Endothelial cell of umbilical vein (primary cell): ENCODE measurements at regions not wholly inside any gene's neighbourhood (a gene's known extent, or its start where the extent isn't known, plus 50 kb on each side); places are given as distances from the start of the nearest gene placed in this dataset.

Experiments
- BruUV-seq: library from RNA; stranded (reverse); fragments of 400-500 nt; replicated peaks from 2 replicates; lab custom pipeline; 2021; lab: Mats Ljungman, UMichigan
- CTCF ChIA-PET: fragments of 300-600, 350-600 bp; sonication (Branson Sonifier 250); formaldehyde crosslinking; loops from one replicate; lab custom pipeline; 2021; ENCODE audit warnings: antibody characterized with exemption, inconsistent platforms; lab: Charles Lee
- POLR2A ChIA-PET: fragments of 300-600, 350-600 bp; sonication (Branson Sonifier 250); formaldehyde crosslinking; loops from one replicate; lab custom pipeline; 2021; ENCODE audit warnings: antibody characterized with exemption, inconsistent platforms; lab: Charles Lee
- DNase-seq: peaks from one replicate; pipeline ENCODE4 v3.0.0-alpha.2; 2011; ENCODE audit warnings: low read depth, low spot score
- FAIRE-seq: peaks from 2 replicates; lab custom pipeline; 2011; peaks lifted over from hg19 to GRCh38; lab: Jason Lieb, UNC
- H2AFZ ChIP-seq: 2 replicates; pipeline ENCODE4 v1.6.0; 2012; ENCODE audit warnings: low read depth, low read length, control low read depth, inconsistent platforms
- H3K27ac ChIP-seq: 2 replicates; pipeline ENCODE4 v1.5.1; 2011; ENCODE audit warnings: low read depth, mild to moderate bottlenecking, control low read depth, low read length, moderate library complexity; ENCODE audit not compliant: insufficient read depth
- H3K27me3 ChIP-seq, 2 experiments: 2 replicates each; pipeline versions ENCODE4 v1.6.0 to v1.6.1; 2011; ENCODE audit warnings: low read length in 2 of 2, mixed read lengths in 1 of 2; ENCODE audit not compliant: control insufficient read depth in 2 of 2, insufficient read depth in 2 of 2
- H3K36me3 ChIP-seq, 2 experiments: 2 replicates in 1 of 2; 3 replicates in 1 of 2; pipeline ENCODE4 v1.5.1; 2011; ENCODE audit warnings: low read length in 2 of 2, mild to moderate bottlenecking in 1 of 2, moderate library complexity in 1 of 2; ENCODE audit not compliant: control insufficient read depth in 2 of 2, insufficient read depth in 2 of 2; ENCODE audit errors: extremely low read depth in 1 of 2
- H3K4me1 ChIP-seq: 3 replicates; pipeline ENCODE4 v1.5.1; 2011; ENCODE audit warnings: mild to moderate bottlenecking, low read length; ENCODE audit not compliant: control insufficient read depth, insufficient read depth; ENCODE audit errors: extremely low read depth
- H3K4me2 ChIP-seq: 2 replicates; pipeline ENCODE4 v1.6.1; 2011; ENCODE audit warnings: low read length, control low read depth, mixed read lengths; ENCODE audit not compliant: insufficient read depth
- H3K4me3 ChIP-seq, 3 experiments: fragments of 200-600 bp in 1 of 3; sonication (generic), shearing (Covaris generic) in 1 of 3; replicated peaks in 1 of 3; 2 replicates each; pipeline ENCODE4 v1.5.1; 2011 to 2016; ENCODE audit warnings: control low read depth in 3 of 3, low read length in 3 of 3, mild to moderate bottlenecking in 2 of 3, inconsistent platforms in 1 of 3, low read depth in 1 of 3, moderate library complexity in 1 of 3; ENCODE audit not compliant: insufficient read depth in 1 of 3
- H3K79me2 ChIP-seq: 2 replicates; pipeline ENCODE4 v1.6.0; 2012; ENCODE audit warnings: low read length, inconsistent platforms; ENCODE audit not compliant: control insufficient read depth, insufficient read depth
- H3K9ac ChIP-seq: replicated peaks from 2 replicates; pipeline ENCODE3; 2011; ENCODE audit warnings: low read length, control low read depth; ENCODE audit not compliant: insufficient read depth; ENCODE audit errors: extremely low read depth
- H3K9me1 ChIP-seq: replicated peaks from 3 replicates; pipeline ENCODE4 v1.6.0; 2011; ENCODE audit warnings: mild to moderate bottlenecking, low read length; ENCODE audit not compliant: control insufficient read depth, insufficient read depth; ENCODE audit errors: extremely low read depth
- H3K9me3 ChIP-seq: replicated peaks from 2 replicates; pipeline ENCODE4 v1.5.1; 2012; ENCODE audit warnings: low read length, inconsistent platforms; ENCODE audit not compliant: control insufficient read depth, insufficient read depth
- H4K20me1 ChIP-seq: replicated peaks from 2 replicates; pipeline ENCODE3; 2011; ENCODE audit warnings: mild to moderate bottlenecking, low read length; ENCODE audit not compliant: control insufficient read depth, insufficient read depth; ENCODE audit errors: extremely low read depth
- EZH2 ChIP-seq: IDR thresholded peaks from 2 replicates; pipeline ENCODE4 v1.6.1; 2012; ENCODE audit warnings: borderline replicate concordance, low read depth, mild to moderate bottlenecking, moderate library complexity, low read length, inconsistent platforms; ENCODE audit not compliant: severe bottlenecking
- FOS ChIP-seq: IDR thresholded peaks from 2 replicates; pipeline ENCODE4 v1.6.1; 2011; ENCODE audit warnings: mild to moderate bottlenecking, low read length, moderate library complexity, borderline replicate concordance; ENCODE audit not compliant: insufficient read depth
- GATA2 ChIP-seq: IDR thresholded peaks from 2 replicates; pipeline ENCODE4 v1.7.0; 2011; ENCODE audit warnings: low read depth, mild to moderate bottlenecking, moderate library complexity, mixed read lengths, low read length; ENCODE audit not compliant: insufficient read length, insufficient read depth
- JUN ChIP-seq: IDR thresholded peaks from 2 replicates; pipeline ENCODE4 v1.6.1; 2011; ENCODE audit warnings: borderline replicate concordance, low read depth; ENCODE audit not compliant: insufficient read length, insufficient read depth
- MAX ChIP-seq: IDR thresholded peaks from 2 replicates; pipeline ENCODE4 v1.6.1; 2011; ENCODE audit not compliant: insufficient read depth, insufficient read length
- MYC ChIP-seq: IDR thresholded peaks from one replicate; pipeline ENCODE4 v1.6.1; 2011; ENCODE audit warnings: mild to moderate bottlenecking, low read depth, low read length
- POLR2A ChIP-seq: IDR thresholded peaks from 2 replicates; pipeline ENCODE4 v1.6.1; 2012; ENCODE audit warnings: low read depth, mild to moderate bottlenecking, control low read depth, low read length
- POLR2AphosphoS5 ChIP-seq: IDR thresholded peaks from 2 replicates; pipeline ENCODE4 v1.6.1; 2012; ENCODE audit warnings: low read depth, mild to moderate bottlenecking, control low read depth, low read length, moderate library complexity; ENCODE audit not compliant: insufficient read depth
- dilution Hi-C: fragments of 300-500 bp; cut with MboI; formaldehyde crosslinking; loops from one replicate; pipeline ENCODE4 v1.15.0; 2019; ENCODE audit warnings: low sequenced_read_pairs; ENCODE audit not compliant: extremely low pct_ligation_motif_present
- intact Hi-C: fragments of 100-400 bp; cut with micrococcal nuclease; formaldehyde crosslinking; loops from one replicate; pipeline ENCODE4 v1.10.0; 2022
- TF ChIP-seq, protein P1 (sequence below), 2 donors: IDR thresholded peaks; 1 replicate in 1 of 2; 2 replicates in 1 of 2; pipeline ENCODE4 v1.5.1; 2011; ENCODE audit warnings: low read length in 2 of 2, mild to moderate bottlenecking in 2 of 2, moderate library complexity in 2 of 2, control low read depth in 1 of 2, inconsistent platforms in 1 of 2, low read depth in 1 of 2; ENCODE audit not compliant: insufficient read depth in 1 of 2; ENCODE audit errors: extremely low read depth in 1 of 2

DNA sequence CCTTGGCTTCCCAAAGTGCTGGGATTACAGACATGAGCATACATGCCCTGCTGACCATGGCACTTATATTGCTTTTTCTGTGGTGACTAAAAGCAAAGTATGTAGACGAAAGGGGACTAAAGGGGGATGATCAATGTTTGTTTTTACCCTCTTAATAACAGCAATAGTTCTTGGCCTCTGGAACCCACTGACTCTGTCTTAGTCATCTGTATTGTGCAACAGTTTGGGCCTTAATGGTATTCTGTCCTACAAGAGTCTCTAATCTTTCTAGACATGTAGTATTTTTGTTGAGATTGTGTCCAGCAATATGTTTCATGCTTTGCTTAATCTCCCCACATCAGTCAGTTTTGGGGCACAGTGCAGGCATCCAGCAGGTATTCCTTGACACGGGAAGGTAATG lies 359.9 kb upstream of the FANCL start:
- H4K20me1 ChIP-seq: no peaks in the 10 kb centered on the region
- FAIRE-seq (no peak), DNase-seq (no peak)
- ChIA-PET CTCF (interaction anchor here (1.2 kb wide), 1 partner anchor 13 kb away, joined by 3 read pairs; no protein-coding TSS in a partner anchor), POLR2A (no interaction called here)
- H3K79me2 ChIP-seq: no peaks in the 10 kb centered on the region
- H3K27ac ChIP-seq: no peak overlapping the region
- no peaks in the 10 kb centered on the region for H3K27me3 ChIP-seq
- H3K9me3 ChIP-seq: no peaks in the 10 kb centered on the region
- H3K4me1 ChIP-seq: no peaks in the 10 kb centered on the region
- no TSS peak for BruUV-seq
- no peak overlapping the region for H3K4me3 ChIP-seq
- no peak for TF ChIP-seq POLR2AphosphoS5
- no peak for TF ChIP-seq JUN
- TF ChIP-seq MAX: no peak
- TF ChIP-seq EZH2: no peak
- no peaks in the 10 kb centered on the region for H3K36me3 ChIP-seq
- no peak overlapping the region for H2AFZ ChIP-seq
- no peaks in the 10 kb centered on the region for H3K9me1 ChIP-seq
- H3K9ac ChIP-seq: no peak overlapping the region
- H3K4me2 ChIP-seq: no peak overlapping the region
- dilution Hi-C loops (no loop called here), intact Hi-C loops (no loop called here)

- CTCF ChIA-PET: no interaction called here
- Histone ChIP-seq H3K9me1 (no peaks in the 10 kb centered on the region), H3K79me2 (no peaks in the 10 kb centered on the region), H3K9me3 (no peaks in the 10 kb centered on the region), H3K9ac (no peak overlapping the region), H3K27ac (no peak overlapping the region), H3K36me3 (no peaks in the 10 kb centered on the region), H3K27me3 (no peaks in the 10 kb centered on the region), H2AFZ (no peak overlapping the region), H3K4me1 (no peaks in the 10 kb centered on the region), H4K20me1 (no peaks in the 10 kb centered on the region), H3K4me2 (no peak overlapping the region), H3K4me3 (no peak overlapping the region)
- POLR2A ChIA-PET: no interaction called here
- BruUV-seq: no TSS peak
- DNase-seq (no peak), FAIRE-seq (no peak)
- dilution Hi-C loops (no loop called here), intact Hi-C loops (no loop called here)
- TF ChIP-seq POLR2A (no peak), EZH2 (no peak), POLR2AphosphoS5 (no peak), FOS (no peak), JUN (no peak), GATA2 (no peak), MAX (no peak), MYC (no peak)
- TF ChIP-seq, protein P1, sequence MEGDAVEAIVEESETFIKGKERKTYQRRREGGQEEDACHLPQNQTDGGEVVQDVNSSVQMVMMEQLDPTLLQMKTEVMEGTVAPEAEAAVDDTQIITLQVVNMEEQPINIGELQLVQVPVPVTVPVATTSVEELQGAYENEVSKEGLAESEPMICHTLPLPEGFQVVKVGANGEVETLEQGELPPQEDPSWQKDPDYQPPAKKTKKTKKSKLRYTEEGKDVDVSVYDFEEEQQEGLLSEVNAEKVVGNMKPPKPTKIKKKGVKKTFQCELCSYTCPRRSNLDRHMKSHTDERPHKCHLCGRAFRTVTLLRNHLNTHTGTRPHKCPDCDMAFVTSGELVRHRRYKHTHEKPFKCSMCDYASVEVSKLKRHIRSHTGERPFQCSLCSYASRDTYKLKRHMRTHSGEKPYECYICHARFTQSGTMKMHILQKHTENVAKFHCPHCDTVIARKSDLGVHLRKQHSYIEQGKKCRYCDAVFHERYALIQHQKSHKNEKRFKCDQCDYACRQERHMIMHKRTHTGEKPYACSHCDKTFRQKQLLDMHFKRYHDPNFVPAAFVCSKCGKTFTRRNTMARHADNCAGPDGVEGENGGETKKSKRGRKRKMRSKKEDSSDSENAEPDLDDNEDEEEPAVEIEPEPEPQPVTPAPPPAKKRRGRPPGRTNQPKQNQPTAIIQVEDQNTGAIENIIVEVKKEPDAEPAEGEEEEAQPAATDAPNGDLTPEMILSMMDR (IDR thresholded peaks at IDR 0.05; ENCODE audit: extremely low read depth in 1 of 2, insufficient read depth in 1 of 2, low read depth in 1 of 2, low read length in 2 of 2): no peak
Measured at GRCh38 chr2:58598171-58598570, 357.0 kb upstream of the FANCL start.
